T-cell (primary cell): ENCODE measurements at regions not wholly inside any gene's neighbourhood (a gene's known extent, or its start where the extent isn't known, plus 50 kb on each side); places are given as distances from the start of the nearest gene placed in this dataset.
"Not testable (repeated sequence)": the region's sequence is repeated elsewhere in the genome, so short reads cannot be mapped to it uniquely, and the experiment has no call there.

Experiments used
- ATAC-seq, 4 experiments: fragments of 200-7000 bp in 3 of 4; fragments of 150-1000 bp in 1 of 4; cut with Tn5 transposase; replicated peaks in 1 of 4; 1 replicate in 3 of 4; 2 replicates in 1 of 4; pipeline ENCODE4 v1.10.0; 2021; ENCODE audit warnings: moderate library complexity in 3 of 4, mild to moderate bottlenecking in 2 of 4, moderate number of reproducible peaks in 1 of 4
- CTCF ChIA-PET, 2 donors: fragments of 300-600 bp; sonication (Branson Sonifier 250); formaldehyde crosslinking; loops; one replicate each; lab custom pipeline; 2022; ENCODE audit warnings: antibody characterized with exemption in 2 of 2; lab: Charles Lee
- POLR2A ChIA-PET, 2 donors: fragments of 300-600 bp; sonication (Branson Sonifier 250); formaldehyde crosslinking; loops; one replicate each; lab custom pipeline; 2022; ENCODE audit warnings: antibody characterized with exemption in 2 of 2; lab: Charles Lee
- DNase-seq, 35 experiments: peaks; one replicate each; pipeline versions ENCODE4 v3.0.0 to v3.0.0-alpha.2; 2013 to 2023
- H3K27ac ChIP-seq: one replicate; pipeline ENCODE4 v1.5.1; 2013; ENCODE audit warnings: low read length
- H3K27me3 ChIP-seq, 2 experiments: replicated peaks in 1 of 2; 1 replicate in 1 of 2; 2 replicates in 1 of 2; pipeline versions ENCODE4 v1.6.1 to v1.7.0; 2013; ENCODE audit warnings: low read length in 1 of 2, mixed read lengths in 1 of 2; ENCODE audit not compliant: control insufficient read depth in 2 of 2, insufficient read depth in 2 of 2; ENCODE audit errors: extremely low read depth in 1 of 2
- H3K36me3 ChIP-seq, 2 donors: 1 replicate in 1 of 2; 2 replicates in 1 of 2; pipeline versions ENCODE4 v1.6.1 to v1.7.0; 2013; ENCODE audit warnings: low read length in 1 of 2; ENCODE audit not compliant: control insufficient read depth in 2 of 2, insufficient read depth in 1 of 2; ENCODE audit errors: extremely low read depth in 1 of 2
- H3K4me1 ChIP-seq, 2 experiments: 1 replicate in 1 of 2; 2 replicates in 1 of 2; pipeline versions ENCODE4 v1.6.1 to v1.7.0; 2013; ENCODE audit warnings: low read length in 2 of 2, mixed read lengths in 1 of 2; ENCODE audit not compliant: insufficient read depth in 2 of 2, control insufficient read depth in 1 of 2; ENCODE audit errors: extremely low read depth in 1 of 2
- H3K4me3 ChIP-seq, 2 donors: 1 replicate in 1 of 2; 2 replicates in 1 of 2; pipeline versions ENCODE4 v1.5.1 to v1.7.0; 2013; ENCODE audit warnings: mild to moderate bottlenecking in 2 of 2, low read length in 1 of 2, moderate library complexity in 1 of 2; ENCODE audit not compliant: control insufficient read depth in 1 of 2; ENCODE audit errors: extremely low read depth in 1 of 2
- H3K9me3 ChIP-seq: 2 replicates; pipeline ENCODE4 v1.7.0; 2013
- H3K27ac Mint-ChIP-seq, 2 donors: one replicate each; pipeline ENCODE4 v1.8.0; 2020 to 2021; ENCODE audit warnings: mild to moderate bottlenecking in 2 of 2, mixed read lengths in 2 of 2
- H3K27me3 Mint-ChIP-seq, 2 donors: one replicate each; pipeline ENCODE4 v1.8.0; 2021 to 2022; ENCODE audit warnings: mixed read lengths in 2 of 2
- H3K36me3 Mint-ChIP-seq: one replicate; pipeline ENCODE4 v1.8.0; 2021; ENCODE audit warnings: mixed read lengths
- H3K4me1 Mint-ChIP-seq, 3 donors: one replicate each; pipeline ENCODE4 v1.8.0; 2020 to 2022; ENCODE audit warnings: mixed read lengths in 3 of 3, mild to moderate bottlenecking in 1 of 3
- H3K4me3 Mint-ChIP-seq, 3 donors: one replicate each; pipeline ENCODE4 v1.8.0; 2020 to 2022; ENCODE audit warnings: mild to moderate bottlenecking in 3 of 3, mixed read lengths in 3 of 3, moderate library complexity in 3 of 3
- H3K9me3 Mint-ChIP-seq, 3 donors: one replicate each; pipeline ENCODE4 v1.8.0; 2020 to 2022; ENCODE audit warnings: mixed read lengths in 3 of 3
- WGBS: methylation state at CpG from one replicate; pipeline ENCODE4 v1.1.5; 2013; ENCODE audit warnings: missing lambda C conversion rate; ENCODE audit not compliant: insufficient coverage; 5-methylcytosine and 5-hydroxymethylcytosine counted together

DNA sequence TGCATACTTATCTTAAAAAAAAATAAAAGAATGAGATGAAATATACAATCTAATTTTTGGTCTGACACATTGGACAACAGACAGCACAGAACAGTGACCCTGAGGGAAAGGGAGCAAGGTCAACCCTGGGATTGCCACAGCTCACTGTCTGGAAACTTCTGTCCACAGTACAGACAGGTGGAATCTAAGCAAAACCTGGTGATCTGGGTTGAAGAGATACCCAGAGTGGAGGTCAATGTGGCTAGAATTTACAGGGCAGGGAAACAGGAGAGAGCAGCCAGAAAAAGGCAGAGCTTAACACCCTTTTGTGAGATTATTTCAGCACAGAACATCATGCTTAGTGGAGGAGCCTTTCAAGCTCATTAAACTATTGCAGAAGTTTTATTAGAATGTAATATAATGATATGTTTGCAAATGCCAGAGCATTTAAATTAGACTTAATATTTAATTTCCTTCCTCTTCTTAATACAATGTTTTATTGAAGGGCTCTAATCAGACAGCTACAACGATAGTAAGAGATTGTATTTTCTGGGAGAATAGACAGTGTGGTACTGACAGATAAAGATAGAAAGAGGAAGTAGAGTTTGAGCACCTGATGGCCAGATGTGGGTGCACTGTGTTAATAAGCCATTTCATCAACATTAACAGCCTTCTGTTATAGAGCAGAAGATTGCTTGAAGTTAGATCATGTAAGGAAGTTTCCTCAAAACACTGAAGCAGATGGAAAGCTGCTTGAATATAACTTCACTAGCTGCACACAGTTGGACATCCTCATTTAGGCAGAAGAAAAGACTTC is 309.4 kb downstream of the HGF start:
- Mint-ChIP-seq H3K4me3 (no peak overlapping the region), H3K27ac (no peak overlapping the region), H3K4me1 (no peaks in the 10 kb centered on the region), H3K9me3 (peaks cover 0 to 5% (median 2%) of the 10 kb centered on the region in 3 donors), H3K27me3 (no peaks in the 10 kb centered on the region), H3K36me3 (no peaks in the 10 kb centered on the region)
- no peaks in the 10 kb centered on the region for H3K27me3 ChIP-seq
- POLR2A ChIA-PET = no interaction called here
- no CpG with 5 or more reads among the region's 1 CpG for WGBS
- DNase-seq = no peak
- no peak overlapping the region for H3K4me3 ChIP-seq
- CTCF ChIA-PET = no interaction called here
- no peak for ATAC-seq
- no peak overlapping the region for H3K27ac ChIP-seq
- H3K4me1 ChIP-seq = no peaks in the 10 kb centered on the region
- H3K9me3 ChIP-seq = no peaks in the 10 kb centered on the region
- no peaks in the 10 kb centered on the region for H3K36me3 ChIP-seq

DNA sequence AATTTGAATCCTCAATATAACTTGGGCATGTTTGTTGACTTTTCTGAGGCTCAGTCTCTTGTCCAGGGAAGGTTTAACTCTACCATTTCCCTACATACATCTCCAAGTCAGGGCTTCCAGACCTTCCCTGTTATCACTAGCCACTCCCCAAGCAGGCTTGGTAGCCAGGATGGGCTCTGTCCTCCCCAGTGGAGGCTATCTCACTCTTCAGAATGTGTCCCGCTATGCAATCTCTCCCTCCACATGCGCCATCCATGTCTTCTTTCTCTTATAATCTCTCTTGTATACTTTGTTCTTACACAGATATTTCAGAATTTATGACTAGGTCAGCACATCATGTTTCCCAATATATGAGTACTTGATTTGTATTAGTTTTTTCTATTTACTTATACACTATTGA is 310.4 kb downstream of the HGF start:
- H3K27ac Mint-ChIP-seq = no peak overlapping the region
- no peaks in the 10 kb centered on the region for H3K27me3 ChIP-seq
- no peaks in the 10 kb centered on the region for H3K4me1 Mint-ChIP-seq
- CTCF ChIA-PET = no interaction called here
- POLR2A ChIA-PET = no interaction called here
- H3K36me3 ChIP-seq = no peaks in the 10 kb centered on the region
- no CpG with 5 or more reads among the region's 2 CpGs for WGBS
- H3K4me3 ChIP-seq = no peak overlapping the region
- H3K36me3 Mint-ChIP-seq = no peaks in the 10 kb centered on the region
- no peaks in the 10 kb centered on the region for H3K4me1 ChIP-seq
- no peak overlapping the region for H3K4me3 Mint-ChIP-seq
- H3K27ac ChIP-seq = no peak overlapping the region
- ATAC-seq (no peak), DNase-seq (no peak)
- H3K9me3 Mint-ChIP-seq = peaks cover 0 to 5% (median 2%) of the 10 kb centered on the region in 3 donors
- H3K27me3 Mint-ChIP-seq = no peaks in the 10 kb centered on the region
- H3K9me3 ChIP-seq = no peaks in the 10 kb centered on the region

DNA sequence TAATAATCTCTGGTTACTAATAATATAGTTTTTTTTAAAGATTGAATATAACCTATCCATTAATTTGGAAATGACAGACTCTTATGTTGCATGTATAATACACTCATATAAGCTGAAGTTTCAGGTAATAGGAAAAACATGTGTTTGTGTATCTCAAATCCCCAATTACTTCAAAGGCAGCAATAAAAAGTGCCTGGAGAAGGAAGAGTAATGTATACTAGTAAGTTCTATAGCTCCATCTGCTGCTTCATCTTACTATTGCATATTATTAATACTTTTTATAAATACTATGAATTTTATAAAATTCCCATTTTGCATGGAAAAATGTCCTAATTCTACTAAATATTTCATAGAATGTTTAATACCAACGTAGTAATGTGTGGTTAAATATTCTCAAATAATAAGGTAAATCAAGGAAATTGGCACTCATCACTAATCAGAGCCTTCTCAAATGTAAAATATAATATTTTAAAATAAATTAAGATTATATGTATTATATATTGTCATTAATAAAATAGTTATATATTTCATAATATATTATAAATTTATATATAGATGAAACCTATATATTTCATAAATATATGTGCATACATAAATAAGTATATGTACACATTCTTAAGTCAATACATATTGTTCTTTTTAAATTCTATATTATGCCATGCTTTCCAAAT is 311.9 kb downstream of the HGF start:
- POLR2A ChIA-PET = no interaction called here
- Histone ChIP-seq H3K27ac (no peak overlapping the region), H3K4me1 (no peaks in the 10 kb centered on the region), H3K36me3 (no peaks in the 10 kb centered on the region), H3K4me3 (no peak overlapping the region), H3K9me3 (no peaks in the 10 kb centered on the region), H3K27me3 (no peaks in the 10 kb centered on the region)
- CTCF ChIA-PET = no interaction called here
- ATAC-seq (no peak), DNase-seq (no peak)
- Mint-ChIP-seq H3K27ac (no peak overlapping the region), H3K4me1 (no peaks in the 10 kb centered on the region), H3K36me3 (no peaks in the 10 kb centered on the region), H3K4me3 (no peak overlapping the region), H3K9me3 (peaks cover 0 to 5% (median 2%) of the 10 kb centered on the region in 3 donors), H3K27me3 (no peaks in the 10 kb centered on the region)
- no CpG with 5 or more reads among the region's 1 CpG for WGBS

DNA sequence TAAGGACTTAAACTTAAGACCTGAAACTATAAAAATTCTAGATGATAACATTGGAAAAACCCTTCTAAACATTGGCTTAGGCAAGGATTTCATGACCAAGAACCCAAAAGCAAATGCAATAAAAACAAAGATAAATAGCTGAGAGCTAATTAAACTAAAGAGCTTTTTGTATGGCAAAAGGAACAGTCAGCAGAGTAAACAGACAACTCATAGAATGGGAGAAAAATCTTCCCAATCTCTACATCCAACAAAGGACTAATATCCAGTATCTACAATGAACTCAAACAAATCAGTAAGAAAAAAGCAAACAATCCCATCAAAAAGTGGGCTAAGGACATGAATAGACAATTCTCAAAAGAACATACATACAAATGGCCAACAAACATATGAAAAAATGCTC is 316.1 kb downstream of the HGF start:
- H3K36me3 ChIP-seq, H3K4me3 Mint-ChIP-seq, H3K36me3 Mint-ChIP-seq, H3K27me3 Mint-ChIP-seq, H3K9me3 ChIP-seq, H3K27me3 ChIP-seq, H3K4me3 ChIP-seq, H3K27ac Mint-ChIP-seq, H3K4me1 Mint-ChIP-seq, ATAC-seq, DNase-seq, H3K9me3 Mint-ChIP-seq, H3K27ac ChIP-seq, H3K4me1 ChIP-seq, CTCF ChIA-PET, POLR2A ChIA-PET: not testable (repeated sequence)

DNA sequence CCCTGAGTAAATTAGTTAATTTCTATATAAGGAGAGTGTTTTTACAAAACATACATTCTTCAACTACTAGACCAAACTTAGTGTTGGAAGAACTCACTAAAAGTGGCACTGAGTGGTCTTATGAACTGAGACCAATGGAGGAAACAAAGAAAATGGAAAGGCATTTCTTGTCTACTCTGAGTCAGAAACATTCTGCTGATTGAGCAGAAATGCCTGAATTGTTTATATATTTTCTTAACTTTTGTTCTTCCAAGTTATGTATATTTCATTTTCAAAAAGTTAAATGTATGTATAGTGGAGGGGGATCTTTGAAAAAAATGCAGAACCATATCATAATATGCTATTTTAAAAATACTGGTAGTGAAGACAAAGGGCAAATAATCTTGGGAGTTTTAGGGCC is 320.7 kb downstream of the HGF start:
- Histone ChIP-seq H3K27ac (no peak overlapping the region), H3K4me1 (no peaks in the 10 kb centered on the region), H3K4me3 (no peak overlapping the region), H3K27me3 (no peaks in the 10 kb centered on the region), H3K36me3 (no peaks in the 10 kb centered on the region), H3K9me3 (no peaks in the 10 kb centered on the region)
- DNase-seq (no peak), ATAC-seq (no peak)
- Mint-ChIP-seq H3K27ac (no peak overlapping the region), H3K36me3 (no peaks in the 10 kb centered on the region), H3K27me3 (no peaks in the 10 kb centered on the region), H3K4me1 (no peaks in the 10 kb centered on the region), H3K4me3 (no peak overlapping the region), H3K9me3 (peaks cover 0 to 3% (median 1%) of the 10 kb centered on the region in 3 donors)
- ChIA-PET CTCF (no interaction called here), POLR2A (no interaction called here)

DNA sequence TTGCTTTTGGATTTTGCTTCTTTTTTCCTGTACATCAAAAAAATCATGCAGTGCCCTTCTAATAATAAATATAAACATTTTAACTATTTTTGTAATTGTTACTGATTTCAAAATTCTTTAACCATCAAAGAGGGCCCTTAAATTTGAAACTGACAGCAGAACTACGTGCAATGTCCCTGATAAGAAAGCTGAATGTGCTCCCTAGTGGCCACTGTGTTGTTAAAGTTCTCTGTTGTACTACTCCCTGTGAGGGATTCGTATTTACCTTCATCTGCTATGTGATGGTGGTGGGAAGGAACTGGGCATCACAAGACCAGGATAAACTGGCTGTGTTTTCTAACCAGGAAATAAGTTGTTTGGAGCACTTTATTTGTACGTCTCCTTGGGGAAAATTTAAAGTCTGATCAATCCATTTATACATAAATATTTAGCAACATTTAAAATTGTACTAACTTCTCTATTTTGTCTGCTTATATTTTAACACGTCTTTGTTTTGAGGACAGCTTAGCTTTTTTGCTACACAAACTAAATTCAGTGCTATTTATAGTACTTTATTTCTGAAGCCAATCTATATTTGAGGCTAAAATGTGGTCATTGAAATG is 322.4 kb downstream of the HGF start:
- Mint-ChIP-seq H3K27ac (no peak overlapping the region), H3K9me3 (peaks cover 0 to 3% (median 1%) of the 10 kb centered on the region in 3 donors)
- POLR2A ChIA-PET = no interaction called here

More for the DNA sequence above, 322.4 kb downstream of the HGF start:
- H3K4me1 Mint-ChIP-seq = no peaks in the 10 kb centered on the region
- no peaks in the 10 kb centered on the region for H3K36me3 Mint-ChIP-seq
- 0% methylated on average over 1 of the region's 4 CpGs for WGBS
- CTCF ChIA-PET = no interaction called here
- no peak overlapping the region for H3K4me3 ChIP-seq
- no peaks in the 10 kb centered on the region for H3K36me3 ChIP-seq
- no peaks in the 10 kb centered on the region for H3K4me1 ChIP-seq
- no peaks in the 10 kb centered on the region for H3K27me3 Mint-ChIP-seq
- ATAC-seq (no peak), DNase-seq (no peak)
- H3K27me3 ChIP-seq = no peaks in the 10 kb centered on the region
- no peak overlapping the region for H3K4me3 Mint-ChIP-seq
- H3K9me3 ChIP-seq = no peaks in the 10 kb centered on the region
- H3K27ac ChIP-seq = no peak overlapping the region
